Stomach (tissue), 4 donors: ENCODE measurements at regions not wholly inside any gene's neighbourhood (a gene's known extent, or its start where the extent isn't known, plus 50 kb on each side); places are given as distances from the start of the nearest gene placed in this dataset.
"Not testable (repeated sequence)": the region's sequence is repeated elsewhere in the genome, so short reads cannot be mapped to it uniquely, and the experiment has no call there.

Experiments used
- EP300 ChIP-seq: sonication (generic); formaldehyde crosslinking; IDR thresholded peaks from one replicate; pipeline ENCODE4 v1.6.1; 2017; ENCODE audit warnings: antibody characterized with exemption
- POLR2A ChIP-seq, 4 donors: fragments of 450-650 bp; IDR thresholded peaks; one replicate each; pipeline ENCODE4 v1.6.1; 2016; ENCODE audit warnings: antibody characterized with exemption in 4 of 4, control low read depth in 2 of 4, mild to moderate bottlenecking in 1 of 4, moderate library complexity in 1 of 4
- POLR2AphosphoS5 ChIP-seq, 3 donors: sonication (generic); formaldehyde crosslinking; IDR thresholded peaks; one replicate each; pipeline ENCODE4 v1.6.1; 2016; ENCODE audit warnings: antibody characterized with exemption in 3 of 3
- TF ChIP-seq, protein P1 (sequence below), 7 experiments: fragments of 450-650 bp in 4 of 7; fragments of 200-600 bp in 3 of 7; sonication (generic) in 3 of 7; IDR thresholded peaks; one replicate each; pipeline ENCODE4 v1.5.1; 2016 to 2019; ENCODE audit warnings: antibody characterized with exemption in 7 of 7, control low read depth in 2 of 7, mild to moderate bottlenecking in 1 of 7

DNA sequence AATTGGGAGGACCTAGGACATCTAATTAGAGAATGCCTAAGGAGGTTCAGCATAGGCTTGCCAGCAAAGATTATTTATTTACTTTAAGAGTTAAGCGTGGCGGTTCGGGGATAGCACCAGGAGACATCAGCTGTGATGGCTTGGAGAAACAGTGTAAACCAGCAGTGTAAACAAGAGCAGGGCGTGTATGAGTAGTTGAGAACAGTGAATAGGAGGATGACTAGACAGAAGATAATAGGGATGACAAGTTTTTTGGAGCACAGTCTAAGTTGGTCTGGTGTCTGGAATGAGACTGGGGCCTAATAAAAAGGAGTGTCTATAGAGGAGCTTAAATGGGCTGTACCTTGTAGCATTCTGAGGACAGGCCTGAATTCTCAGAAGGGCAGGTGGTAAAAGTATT, 338.4 kb upstream of the HTR1E start:
- TF ChIP-seq, protein P1, sequence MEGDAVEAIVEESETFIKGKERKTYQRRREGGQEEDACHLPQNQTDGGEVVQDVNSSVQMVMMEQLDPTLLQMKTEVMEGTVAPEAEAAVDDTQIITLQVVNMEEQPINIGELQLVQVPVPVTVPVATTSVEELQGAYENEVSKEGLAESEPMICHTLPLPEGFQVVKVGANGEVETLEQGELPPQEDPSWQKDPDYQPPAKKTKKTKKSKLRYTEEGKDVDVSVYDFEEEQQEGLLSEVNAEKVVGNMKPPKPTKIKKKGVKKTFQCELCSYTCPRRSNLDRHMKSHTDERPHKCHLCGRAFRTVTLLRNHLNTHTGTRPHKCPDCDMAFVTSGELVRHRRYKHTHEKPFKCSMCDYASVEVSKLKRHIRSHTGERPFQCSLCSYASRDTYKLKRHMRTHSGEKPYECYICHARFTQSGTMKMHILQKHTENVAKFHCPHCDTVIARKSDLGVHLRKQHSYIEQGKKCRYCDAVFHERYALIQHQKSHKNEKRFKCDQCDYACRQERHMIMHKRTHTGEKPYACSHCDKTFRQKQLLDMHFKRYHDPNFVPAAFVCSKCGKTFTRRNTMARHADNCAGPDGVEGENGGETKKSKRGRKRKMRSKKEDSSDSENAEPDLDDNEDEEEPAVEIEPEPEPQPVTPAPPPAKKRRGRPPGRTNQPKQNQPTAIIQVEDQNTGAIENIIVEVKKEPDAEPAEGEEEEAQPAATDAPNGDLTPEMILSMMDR (IDR thresholded peaks at IDR 0.05), result not testable (repeated sequence)
- TF ChIP-seq POLR2A (IDR thresholded peaks at IDR 0.05); POLR2AphosphoS5 (IDR thresholded peaks at IDR 0.05); EP300: not testable (repeated sequence)
